Skeletal muscle satellite cell (primary cell): ENCODE measurements at regions not wholly inside any gene's neighbourhood (a gene's known extent, or its start where the extent isn't known, plus 50 kb on each side); places are given as distances from the start of the nearest gene placed in this dataset.

Source experiments
- H3K27me3 ChIP-seq: 2 replicates; pipeline ENCODE4 v1.7.0; 2013; ENCODE audit warnings: low read length; ENCODE audit not compliant: control insufficient read depth, insufficient read depth
- H3K36me3 ChIP-seq: 2 replicates; pipeline ENCODE4 v1.7.0; 2013; ENCODE audit warnings: mild to moderate bottlenecking, control low read depth, low read length; ENCODE audit not compliant: insufficient read depth
- H3K4me1 ChIP-seq: 2 replicates; pipeline ENCODE4 v1.7.0; 2013; ENCODE audit warnings: low read length; ENCODE audit not compliant: control insufficient read depth, insufficient read depth
- H3K4me2 ChIP-seq: 2 replicates; pipeline ENCODE4 v1.7.0; 2013; ENCODE audit warnings: mild to moderate bottlenecking, low read length
- H3K4me3 ChIP-seq: 2 replicates; pipeline ENCODE4 v1.7.0; 2013; ENCODE audit warnings: low read length
- H3K9ac ChIP-seq: 2 replicates; pipeline ENCODE4 v1.7.0; 2013; ENCODE audit warnings: mild to moderate bottlenecking, low read depth, low read length, moderate library complexity
- H3K9me3 ChIP-seq: replicated peaks from 2 replicates; pipeline ENCODE4 v1.7.0; 2013; ENCODE audit warnings: mild to moderate bottlenecking, control low read depth, low read length

- Histone ChIP-seq H3K4me1 (no peaks in the 10 kb centered on the region), H3K9me3 (no peaks in the 10 kb centered on the region), H3K4me3 (no peak overlapping the region), H3K4me2 (no peak overlapping the region), H3K9ac (no peak overlapping the region), H3K36me3 (no peaks in the 10 kb centered on the region), H3K27me3 (no peaks in the 10 kb centered on the region)
Measured at GRCh38 chr13:95456815-95457214, 95.7 kb upstream of the CLDN10 start.

- H3K4me1 ChIP-seq = no peaks in the 10 kb centered on the region
- H3K9ac ChIP-seq = no peak overlapping the region
- H3K27me3 ChIP-seq = peaks cover 2% of the 10 kb centered on the region
- H3K4me3 ChIP-seq = no peak overlapping the region
- H3K9me3 ChIP-seq = no peaks in the 10 kb centered on the region
- no peaks in the 10 kb centered on the region for H3K36me3 ChIP-seq
- no peak overlapping the region for H3K4me2 ChIP-seq
Measured at GRCh38 chr13:95457294-95457693, 95.2 kb upstream of the CLDN10 start.

DNA sequence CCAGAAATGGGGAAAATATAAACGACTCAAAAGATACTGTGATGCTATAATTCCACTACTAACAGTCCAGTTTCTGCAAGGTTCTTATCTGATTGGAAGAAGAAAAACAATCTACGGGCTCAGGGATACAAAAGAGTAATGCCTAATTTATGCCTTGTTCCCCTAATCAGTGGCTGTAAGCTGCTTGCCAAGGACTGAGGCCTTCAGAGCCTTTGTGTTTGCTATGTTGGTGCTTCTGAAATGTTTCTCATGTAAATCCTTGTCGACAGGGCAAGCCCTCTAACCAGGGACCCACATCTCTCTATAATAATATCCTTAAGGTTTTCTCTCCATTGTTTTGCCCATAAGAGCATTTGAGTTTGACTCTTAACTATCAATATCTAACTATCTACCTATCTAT is 89.7 kb upstream of the CLDN10 start:
- H3K36me3 ChIP-seq = no peaks in the 10 kb centered on the region
- no peak overlapping the region for H3K4me3 ChIP-seq
- no peak overlapping the region for H3K9ac ChIP-seq
- no peaks in the 10 kb centered on the region for H3K9me3 ChIP-seq
- no peak overlapping the region for H3K4me2 ChIP-seq
- peaks cover 9% of the 10 kb centered on the region for H3K27me3 ChIP-seq
- H3K4me1 ChIP-seq = no peaks in the 10 kb centered on the region

DNA sequence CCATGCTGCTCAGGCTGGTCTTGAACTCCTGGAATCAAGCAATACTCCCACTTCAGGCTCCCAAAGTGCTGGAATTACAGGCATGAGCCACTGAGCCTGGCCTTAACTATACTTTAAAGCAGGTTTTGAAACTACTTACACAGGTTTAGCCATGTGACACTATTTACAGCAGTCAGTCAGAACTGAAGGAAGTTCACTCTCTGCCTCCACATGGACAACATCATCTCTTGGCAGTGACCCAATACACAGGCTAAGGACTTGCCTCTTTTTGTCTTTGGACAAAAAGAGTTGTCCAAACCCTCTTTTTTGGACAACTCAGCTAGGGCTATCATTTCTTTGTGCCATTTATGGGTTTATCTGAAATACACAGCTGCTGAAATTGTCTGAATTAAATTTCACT is 89.0 kb upstream of the CLDN10 start:
- no peaks in the 10 kb centered on the region for H3K4me1 ChIP-seq
- H3K4me3 ChIP-seq = no peak overlapping the region
- peaks cover 9% of the 10 kb centered on the region for H3K27me3 ChIP-seq
- no peak overlapping the region for H3K9ac ChIP-seq
- no peaks in the 10 kb centered on the region for H3K36me3 ChIP-seq
- H3K4me2 ChIP-seq = no peak overlapping the region
- no peaks in the 10 kb centered on the region for H3K9me3 ChIP-seq

DNA sequence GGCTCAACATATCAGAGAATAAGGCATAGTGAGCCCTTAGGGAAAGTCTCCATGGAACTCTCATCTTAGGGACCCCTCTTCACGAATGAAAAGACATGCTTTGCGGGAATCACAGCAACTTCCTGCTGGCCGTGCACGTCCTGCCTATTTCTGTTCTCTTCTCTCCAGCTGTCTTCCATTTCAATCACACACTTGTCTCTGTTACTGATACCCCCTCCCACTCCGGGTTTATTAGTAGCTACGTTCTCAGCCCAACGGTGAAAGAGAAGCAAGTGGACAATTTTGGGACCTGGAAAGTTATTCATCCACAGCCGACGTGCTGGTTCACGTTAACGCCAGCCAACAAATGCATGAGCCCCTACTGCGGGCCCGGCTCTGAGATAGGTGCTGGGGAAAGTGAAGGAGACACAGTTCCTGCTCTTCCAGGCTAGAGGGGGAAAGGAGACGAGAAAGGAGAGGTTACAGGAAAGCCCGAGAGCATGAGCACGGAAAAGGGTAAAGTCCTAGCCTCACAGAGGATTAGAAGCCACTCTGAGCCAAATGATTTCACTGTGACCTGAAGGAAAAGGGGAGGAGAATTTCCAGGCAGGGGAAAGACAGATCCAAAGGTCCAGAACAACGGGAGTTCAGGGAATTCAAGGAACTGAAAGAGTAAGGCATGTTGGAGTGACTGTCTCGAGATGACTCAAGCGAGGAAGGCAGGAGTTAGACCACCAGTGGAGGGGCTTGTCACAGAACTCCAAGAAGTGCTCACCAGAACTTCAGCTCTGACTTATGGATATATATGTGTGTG is 81.8 kb upstream of the CLDN10 start:
- no peaks in the 10 kb centered on the region for H3K9me3 ChIP-seq
- H3K9ac ChIP-seq = no peak overlapping the region
- H3K4me3 ChIP-seq = no peak overlapping the region
- no peaks in the 10 kb centered on the region for H3K36me3 ChIP-seq
- peaks cover 28% of the 10 kb centered on the region for H3K27me3 ChIP-seq
- no peaks in the 10 kb centered on the region for H3K4me1 ChIP-seq
- peak overlapping the region; percentile 30 for H3K4me2 ChIP-seq

DNA sequence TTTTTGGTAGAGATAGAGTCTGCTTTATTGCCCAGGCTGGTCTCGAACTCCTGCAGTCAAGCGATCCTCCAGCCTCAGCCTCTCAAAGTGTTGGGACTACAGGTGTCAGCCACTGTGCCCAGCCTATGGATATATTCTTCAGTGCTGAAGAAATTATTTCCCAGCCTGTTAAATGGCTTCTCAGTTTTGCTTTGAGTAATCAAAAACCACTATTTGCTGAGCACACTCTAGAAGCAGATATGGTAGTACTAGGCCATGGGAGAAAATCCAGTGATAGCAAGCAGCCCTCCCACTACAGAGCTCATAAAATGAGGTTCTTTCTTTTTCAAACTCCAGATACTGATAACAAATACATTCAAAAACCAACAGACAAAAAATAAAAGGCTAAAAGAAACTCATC is 80.6 kb upstream of the CLDN10 start:
- H3K4me3 ChIP-seq = no peak overlapping the region
- H3K27me3 ChIP-seq = peaks cover 40% of the 10 kb centered on the region
- no peaks in the 10 kb centered on the region for H3K9me3 ChIP-seq
- no peak overlapping the region for H3K4me2 ChIP-seq
- no peaks in the 10 kb centered on the region for H3K36me3 ChIP-seq
- H3K9ac ChIP-seq = no peak overlapping the region
- no peaks in the 10 kb centered on the region for H3K4me1 ChIP-seq

DNA sequence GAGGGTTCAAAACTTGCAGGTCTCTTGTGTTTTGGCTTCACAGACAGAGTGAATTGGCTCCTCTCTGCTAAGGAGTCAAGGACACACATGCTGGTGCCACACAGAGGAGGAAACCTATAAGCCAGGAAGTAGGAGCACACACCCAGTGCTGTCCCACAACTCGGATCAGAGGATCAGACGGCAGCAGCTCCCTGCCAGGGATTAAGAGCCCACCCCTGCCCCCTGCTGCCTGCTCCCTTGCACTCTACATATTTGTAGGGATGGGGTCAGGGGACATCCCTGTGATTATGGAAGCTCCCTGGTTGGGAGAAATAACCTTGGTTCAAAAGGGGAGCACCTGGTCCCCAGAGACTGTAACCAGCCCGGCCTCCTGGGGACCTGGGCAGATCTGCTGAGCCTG is 77.5 kb upstream of the CLDN10 start:
- no peaks in the 10 kb centered on the region for H3K9me3 ChIP-seq
- no peaks in the 10 kb centered on the region for H3K4me1 ChIP-seq
- no peak overlapping the region for H3K4me3 ChIP-seq
- no peak overlapping the region for H3K9ac ChIP-seq
- no peak overlapping the region for H3K4me2 ChIP-seq
- peaks cover 48% of the 10 kb centered on the region for H3K27me3 ChIP-seq
- H3K36me3 ChIP-seq = no peaks in the 10 kb centered on the region

DNA sequence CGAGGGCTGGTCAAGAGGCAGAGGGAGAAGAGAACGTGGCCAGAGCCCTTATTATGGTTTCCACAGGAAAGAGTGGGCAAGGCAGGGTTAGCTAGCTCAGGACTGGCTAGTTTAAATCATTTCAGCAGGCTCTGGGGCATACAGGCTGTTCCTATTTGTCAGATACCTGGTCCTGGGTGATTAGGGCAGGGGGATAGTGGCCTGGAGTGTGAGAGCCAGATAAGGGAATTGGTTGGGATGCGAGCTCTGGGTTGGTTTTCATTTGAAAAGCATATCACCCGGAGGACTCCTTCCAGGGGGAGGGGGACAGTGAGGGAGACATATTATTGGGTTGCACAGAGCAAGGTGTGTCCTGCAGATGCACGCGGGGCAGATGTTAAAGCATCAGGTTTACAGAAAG is 75.3 kb upstream of the CLDN10 start:
- Histone ChIP-seq H3K4me3 (no peak overlapping the region), H3K9ac (no peak overlapping the region), H3K9me3 (no peaks in the 10 kb centered on the region), H3K4me2 (no peak overlapping the region), H3K4me1 (peaks cover 8% of the 10 kb centered on the region), H3K27me3 (peaks cover 40% of the 10 kb centered on the region), H3K36me3 (no peaks in the 10 kb centered on the region)

- H3K9me3 ChIP-seq = no peaks in the 10 kb centered on the region
- H3K9ac ChIP-seq = no peak overlapping the region
- H3K4me3 ChIP-seq = no peak overlapping the region
- no peak overlapping the region for H3K4me2 ChIP-seq
- peaks cover 30% of the 10 kb centered on the region for H3K27me3 ChIP-seq
- H3K4me1 ChIP-seq = peaks cover 8% of the 10 kb centered on the region
- no peaks in the 10 kb centered on the region for H3K36me3 ChIP-seq
Measured at GRCh38 chr13:95479731-95480130, 72.8 kb upstream of the CLDN10 start.

GRCh38 chr13:95480131-95480545 is 72.4 kb upstream of the CLDN10 start:
- Histone ChIP-seq H3K36me3 (no peaks in the 10 kb centered on the region), H3K9me3 (no peaks in the 10 kb centered on the region), H3K4me3 (no peak overlapping the region), H3K4me2 (no peak overlapping the region), H3K27me3 (peaks cover 26% of the 10 kb centered on the region), H3K9ac (no peak overlapping the region), H3K4me1 (peaks cover 8% of the 10 kb centered on the region)

- Histone ChIP-seq H3K4me3 (no peak overlapping the region), H3K9me3 (no peaks in the 10 kb centered on the region), H3K4me1 (peaks cover 12% of the 10 kb centered on the region), H3K4me2 (no peak overlapping the region), H3K27me3 (peaks cover 16% of the 10 kb centered on the region), H3K36me3 (no peaks in the 10 kb centered on the region), H3K9ac (no peak overlapping the region)
Measured at GRCh38 chr13:95480791-95481780, 71.4 kb upstream of the CLDN10 start.
